HCT116 (cell line): ENCODE measurements at regions not wholly inside any gene's neighbourhood (a gene's known extent, or its start where the extent isn't known, plus 50 kb on each side); places are given as distances from the start of the nearest gene placed in this dataset.

Experiments used
- ATAC-seq: fragments of 200-7000 bp; cut with Tn5 transposase; 2 replicates; pipeline ENCODE4 v1.9.1; 2020; ENCODE audit warnings: mild to moderate bottlenecking, moderate library complexity
- BruUV-seq: library from RNA; stranded (reverse); fragments of 400-500 nt; replicated peaks from 2 replicates; lab custom pipeline; 2021; lab: Mats Ljungman, UMichigan
- CTCF ChIA-PET: fragments of 300-600 bp; sonication (Branson Sonifier 250); formaldehyde crosslinking; loops from one replicate; lab custom pipeline; 2021; ENCODE audit warnings: antibody characterized with exemption; lab: Charles Lee
- POLR2A ChIA-PET: fragments of 300-600, 350-600 bp; sonication (Branson Sonifier 250); formaldehyde crosslinking; loops from one replicate; lab custom pipeline; 2021; ENCODE audit warnings: antibody characterized with exemption; lab: Charles Lee
- RAD21 ChIA-PET, 2 experiments: fragments of 300-600 bp; sonication (Branson Sonifier 250); formaldehyde crosslinking; loops; one replicate each; lab custom pipeline; 2023; ENCODE audit warnings: low total read pairs in 2 of 2; ENCODE audit not compliant: uncharacterized antibody in 2 of 2, unreplicated experiment in 2 of 2, low non-redundant PET in 1 of 2; lab: Charles Lee
- DNase-seq: peaks from one replicate; pipeline ENCODE4 v3.0.0-alpha.2; 2010; ENCODE audit warnings: low read depth, low spot score
- H2AFZ ChIP-seq: fragments of 200-600 bp; shearing (Covaris generic), sonication (generic); 2 replicates; pipeline ENCODE4 v1.6.1; 2017; ENCODE audit warnings: low read depth, mixed run types, mixed read lengths, antibody characterized with exemption, low read length; ENCODE audit not compliant: poor library complexity, severe bottlenecking
- H3K27ac ChIP-seq: 2 replicates; pipeline ENCODE4 v1.5.1; 2012; ENCODE audit warnings: low read depth, low read length
- H3K27me3 ChIP-seq: fragments of 200-600 bp; sonication (generic); 2 replicates; pipeline ENCODE4 v1.6.1; 2016; ENCODE audit warnings: mixed run types, low read length, mixed read lengths; ENCODE audit not compliant: insufficient read depth
- H3K36me3 ChIP-seq, 2 experiments: fragments of 200-500 bp in 1 of 2; fragments of 200-600 bp in 1 of 2; sonication (Bioruptor generic) in 1 of 2; sonication (generic) in 1 of 2; 2 replicates each; pipeline versions ENCODE4 v1.5.1 to v1.6.1; 2014 to 2016; ENCODE audit warnings: low read length in 2 of 2, inconsistent platforms in 1 of 2, mixed read lengths in 1 of 2, mixed run types in 1 of 2; ENCODE audit not compliant: insufficient read depth in 2 of 2, control insufficient read depth in 1 of 2
- H3K4me1 ChIP-seq, 2 experiments: fragments of 200-600 bp in 1 of 2; sonication (generic) in 1 of 2; 2 replicates each; pipeline versions ENCODE4 v1.5.1 to v1.6.1; 2012 to 2017; ENCODE audit warnings: low read length in 2 of 2, inconsistent platforms in 1 of 2, mild to moderate bottlenecking in 1 of 2, mixed read lengths in 1 of 2, mixed run types in 1 of 2, moderate library complexity in 1 of 2; ENCODE audit not compliant: insufficient read depth in 2 of 2, control insufficient read depth in 1 of 2
- H3K4me2 ChIP-seq: fragments of 200-600 bp; sonication (generic); 2 replicates; pipeline ENCODE4 v1.6.1; 2017; ENCODE audit warnings: mixed run types, low read length, mixed read lengths
- H3K4me3 ChIP-seq, 2 experiments: fragments of 200-600 bp in 1 of 2; sonication (generic) in 1 of 2; replicated peaks in 1 of 2; 2 replicates each; pipeline ENCODE4 v1.5.1; 2011 to 2016; ENCODE audit warnings: low read length in 2 of 2, control low read depth in 1 of 2, low read depth in 1 of 2, mild to moderate bottlenecking in 1 of 2, mixed read lengths in 1 of 2, mixed run types in 1 of 2
- H3K79me2 ChIP-seq: fragments of 200-600 bp; sonication (generic); 2 replicates; pipeline ENCODE4 v1.6.1; 2017; ENCODE audit warnings: mild to moderate bottlenecking, mixed run types, low read length, moderate library complexity, mixed read lengths; ENCODE audit not compliant: insufficient read depth
- H3K9ac ChIP-seq: fragments of 200-600 bp; sonication (generic); 2 replicates; pipeline ENCODE4 v1.6.1; 2016; ENCODE audit warnings: low read length, mixed read lengths
- H3K9me2 ChIP-seq: fragments of 200-600 bp; sonication (generic), shearing (Covaris generic); 2 replicates; pipeline ENCODE4 v1.6.1; 2017; ENCODE audit warnings: mixed run types, mild to moderate bottlenecking, moderate library complexity; ENCODE audit not compliant: insufficient read depth
- H3K9me3 ChIP-seq, 2 experiments: fragments of 200-500 bp in 1 of 2; fragments of 200-600 bp in 1 of 2; sonication (Bioruptor generic) in 1 of 2; sonication (generic) in 1 of 2; 2 replicates each; pipeline ENCODE4 v1.6.1; 2014 to 2017; ENCODE audit warnings: low read length in 2 of 2, mixed read lengths in 2 of 2, inconsistent platforms in 1 of 2, low read depth in 1 of 2, mild to moderate bottlenecking in 1 of 2, mixed run types in 1 of 2, moderate library complexity in 1 of 2; ENCODE audit not compliant: control insufficient read depth in 1 of 2, insufficient read depth in 1 of 2
- H4K20me1 ChIP-seq: fragments of 200-600 bp; sonication (generic), shearing (Covaris generic); 2 replicates; pipeline ENCODE4 v1.6.1; 2017; ENCODE audit warnings: mixed run types, mild to moderate bottlenecking, moderate library complexity; ENCODE audit not compliant: insufficient read depth
- ATF3 ChIP-seq: IDR thresholded peaks from 2 replicates; pipeline ENCODE4 v1.6.1; 2012
- CEBPB ChIP-seq: IDR thresholded peaks from 2 replicates; pipeline ENCODE4 v1.6.1; 2012; ENCODE audit warnings: low read depth
- EGR1 ChIP-seq: IDR thresholded peaks from 2 replicates; pipeline ENCODE4 v1.6.1; 2012; ENCODE audit warnings: low read depth
- EZH2 ChIP-seq: fragments of 200-600 bp; sonication (generic); IDR thresholded peaks from 2 replicates; pipeline ENCODE4 v1.6.1; 2017; ENCODE audit warnings: antibody characterized with exemption, mixed run types
- EZH2phosphoT487 ChIP-seq: fragments of 200-600 bp; IDR thresholded peaks from 2 replicates; pipeline ENCODE4 v1.6.1; 2018; ENCODE audit warnings: antibody characterized with exemption, borderline replicate concordance
- FOSL1 ChIP-seq: IDR thresholded peaks from 2 replicates; pipeline ENCODE4 v1.6.1; 2012; ENCODE audit warnings: low read depth
- JUND ChIP-seq: IDR thresholded peaks from 2 replicates; pipeline ENCODE4 v1.6.1; 2012
- POLR2A ChIP-seq: IDR thresholded peaks from 2 replicates; pipeline ENCODE4 v1.7.0; 2011; ENCODE audit warnings: borderline replicate concordance; ENCODE audit not compliant: insufficient read depth, insufficient read length; ENCODE audit errors: extremely low read depth
- POLR2AphosphoS5 ChIP-seq: IDR thresholded peaks from 2 replicates; pipeline ENCODE4 v1.6.1; 2011; ENCODE audit warnings: mild to moderate bottlenecking, low read depth, low read length, moderate library complexity
- TCF7L2 ChIP-seq: IDR thresholded peaks from 2 replicates; pipeline ENCODE4 v1.7.0; 2011; ENCODE audit warnings: borderline replicate concordance, inconsistent platforms; ENCODE audit not compliant: insufficient read depth, insufficient read length; ENCODE audit errors: extremely low read depth
- YY1 ChIP-seq: IDR thresholded peaks from 2 replicates; pipeline ENCODE4 v1.6.1; 2011; ENCODE audit warnings: low read length, low read depth, moderate library complexity, mild to moderate bottlenecking; ENCODE audit not compliant: insufficient replicate concordance; ENCODE audit errors: extremely low read depth
- ZFX ChIP-seq: fragments of 450-650 bp; IDR thresholded peaks from 2 replicates; pipeline ENCODE4 v1.6.1; 2017
- ZNF274 ChIP-seq: fragments of 200-500 bp; sonication (Bioruptor generic); IDR thresholded peaks from 2 replicates; pipeline ENCODE4 v1.6.1; 2014; ENCODE audit warnings: mild to moderate bottlenecking, low read depth, low read length, inconsistent platforms
- intact Hi-C: fragments of 100-400 bp; cut with micrococcal nuclease; formaldehyde crosslinking; loops from 2 replicates; pipeline ENCODE4 v1.10.0; 2022
- TF ChIP-seq, protein P1 (sequence below), 3 experiments: fragments of 200-600 bp in 1 of 3; sonication (generic) in 1 of 3; IDR thresholded peaks in 2 of 3; conservative IDR thresholded peaks in 1 of 3; 2 replicates each; pipeline ENCODE4 v1.5.1; 2012 to 2017; ENCODE audit warnings: low read depth in 2 of 3, low read length in 2 of 3, antibody characterized with exemption in 1 of 3, borderline replicate concordance in 1 of 3, control low read depth in 1 of 3, mild to moderate bottlenecking in 1 of 3, mixed read lengths in 1 of 3, mixed run types in 1 of 3, moderate library complexity in 1 of 3; ENCODE audit not compliant: insufficient read depth in 1 of 3
- TF ChIP-seq, protein P2 (sequence below): IDR thresholded peaks from 2 replicates; pipeline ENCODE4 v1.6.1; 2011; ENCODE audit warnings: mild to moderate bottlenecking, low read length, moderate library complexity; ENCODE audit not compliant: insufficient replicate concordance; ENCODE audit errors: extremely low read depth

- RAD21 ChIA-PET = no interaction called here
- no peaks in the 10 kb centered on the region for H3K36me3 ChIP-seq
- no peak overlapping the region for H3K9ac ChIP-seq
- H3K27me3 ChIP-seq = no peaks in the 10 kb centered on the region; the same call in 1 of the 2 replicates
- BruUV-seq = no TSS peak
- H3K27ac ChIP-seq = no peak overlapping the region
- no peaks in the 10 kb centered on the region for H3K4me1 ChIP-seq
- no peak overlapping the region for H3K4me3 ChIP-seq
- H3K79me2 ChIP-seq = no peaks in the 10 kb centered on the region
- TF ChIP-seq JUND (no peak), ZFX (no peak), POLR2A (no peak), POLR2AphosphoS5 (no peak)
- TF ChIP-seq, all 23 proteins: peak for 0
- ChIA-PET CTCF (no interaction called here), POLR2A (no interaction called here)
- intact Hi-C loops = no loop called here
- no peak for DNase-seq
- H3K9me3 ChIP-seq = no peaks in the 10 kb centered on the region
- no peaks in the 10 kb centered on the region for H4K20me1 ChIP-seq
- H2AFZ ChIP-seq = no peak overlapping the region
- H3K9me2 ChIP-seq = no peaks in the 10 kb centered on the region
- ATAC-seq = no peak
- no peak overlapping the region for H3K4me2 ChIP-seq
These were observed 703.8 kb downstream of the DIAPH3 start for GRCh38 chr13:59459972-59460371.

DNA sequence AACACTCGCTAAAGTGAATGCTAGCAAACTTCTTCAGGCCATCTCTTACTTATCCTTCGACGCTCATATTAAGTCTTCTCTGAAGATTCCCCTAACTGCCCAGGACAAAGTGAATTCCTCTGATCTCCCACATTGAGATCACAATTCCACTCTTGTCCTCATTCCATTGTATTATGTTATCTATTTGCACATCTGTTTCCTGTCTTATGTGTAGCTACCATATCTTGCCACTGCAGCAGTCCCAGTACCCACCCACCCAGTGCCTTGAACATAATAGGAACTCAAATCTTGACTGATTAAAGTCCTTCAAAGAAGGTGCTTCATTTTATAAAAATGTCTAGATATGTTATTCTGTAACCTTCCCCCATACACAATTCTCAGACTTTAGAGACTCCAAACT is 702.3 kb downstream of the DIAPH3 start:
- H3K27ac ChIP-seq = no peak overlapping the region
- no peaks in the 10 kb centered on the region for H3K4me1 ChIP-seq
- CTCF ChIA-PET = no interaction called here
- DNase-seq (no peak), ATAC-seq (no peak)
- BruUV-seq = no TSS peak
- intact Hi-C loops = no loop called here
- no peaks in the 10 kb centered on the region for H3K36me3 ChIP-seq
- TF ChIP-seq ZFX (no peak), FOSL1 (no peak), ATF3 (no peak), ZNF274 (no peak), POLR2AphosphoS5 (no peak), CEBPB (no peak), YY1 (no peak), TCF7L2 (no peak), POLR2A (no peak), EZH2 (no peak), EGR1 (no peak), EZH2phosphoT487 (no peak)
- TF ChIP-seq, protein P1, sequence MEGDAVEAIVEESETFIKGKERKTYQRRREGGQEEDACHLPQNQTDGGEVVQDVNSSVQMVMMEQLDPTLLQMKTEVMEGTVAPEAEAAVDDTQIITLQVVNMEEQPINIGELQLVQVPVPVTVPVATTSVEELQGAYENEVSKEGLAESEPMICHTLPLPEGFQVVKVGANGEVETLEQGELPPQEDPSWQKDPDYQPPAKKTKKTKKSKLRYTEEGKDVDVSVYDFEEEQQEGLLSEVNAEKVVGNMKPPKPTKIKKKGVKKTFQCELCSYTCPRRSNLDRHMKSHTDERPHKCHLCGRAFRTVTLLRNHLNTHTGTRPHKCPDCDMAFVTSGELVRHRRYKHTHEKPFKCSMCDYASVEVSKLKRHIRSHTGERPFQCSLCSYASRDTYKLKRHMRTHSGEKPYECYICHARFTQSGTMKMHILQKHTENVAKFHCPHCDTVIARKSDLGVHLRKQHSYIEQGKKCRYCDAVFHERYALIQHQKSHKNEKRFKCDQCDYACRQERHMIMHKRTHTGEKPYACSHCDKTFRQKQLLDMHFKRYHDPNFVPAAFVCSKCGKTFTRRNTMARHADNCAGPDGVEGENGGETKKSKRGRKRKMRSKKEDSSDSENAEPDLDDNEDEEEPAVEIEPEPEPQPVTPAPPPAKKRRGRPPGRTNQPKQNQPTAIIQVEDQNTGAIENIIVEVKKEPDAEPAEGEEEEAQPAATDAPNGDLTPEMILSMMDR (IDR thresholded peaks at IDR 0.05 in 2 of 3, conservative IDR thresholded peaks at IDR 0.05 in 1 of 3; ENCODE audit: borderline replicate concordance in 1 of 3, insufficient read depth in 1 of 3, low read depth in 2 of 3, low read length in 2 of 3) = no peak
- TF ChIP-seq, protein P2, sequence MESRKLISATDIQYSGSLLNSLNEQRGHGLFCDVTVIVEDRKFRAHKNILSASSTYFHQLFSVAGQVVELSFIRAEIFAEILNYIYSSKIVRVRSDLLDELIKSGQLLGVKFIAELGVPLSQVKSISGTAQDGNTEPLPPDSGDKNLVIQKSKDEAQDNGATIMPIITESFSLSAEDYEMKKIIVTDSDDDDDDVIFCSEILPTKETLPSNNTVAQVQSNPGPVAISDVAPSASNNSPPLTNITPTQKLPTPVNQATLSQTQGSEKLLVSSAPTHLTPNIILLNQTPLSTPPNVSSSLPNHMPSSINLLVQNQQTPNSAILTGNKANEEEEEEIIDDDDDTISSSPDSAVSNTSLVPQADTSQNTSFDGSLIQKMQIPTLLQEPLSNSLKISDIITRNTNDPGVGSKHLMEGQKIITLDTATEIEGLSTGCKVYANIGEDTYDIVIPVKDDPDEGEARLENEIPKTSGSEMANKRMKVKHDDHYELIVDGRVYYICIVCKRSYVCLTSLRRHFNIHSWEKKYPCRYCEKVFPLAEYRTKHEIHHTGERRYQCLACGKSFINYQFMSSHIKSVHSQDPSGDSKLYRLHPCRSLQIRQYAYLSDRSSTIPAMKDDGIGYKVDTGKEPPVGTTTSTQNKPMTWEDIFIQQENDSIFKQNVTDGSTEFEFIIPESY = no peak
- H3K9ac ChIP-seq = no peak overlapping the region
- H3K9me3 ChIP-seq = no peaks in the 10 kb centered on the region
- RAD21 ChIA-PET = no interaction called here
- H3K79me2 ChIP-seq = no peaks in the 10 kb centered on the region
- H3K27me3 ChIP-seq = peaks cover 9% of the 10 kb centered on the region
- no peaks in the 10 kb centered on the region for H4K20me1 ChIP-seq
- no peak overlapping the region for H3K4me3 ChIP-seq
- H3K9me2 ChIP-seq = no peaks in the 10 kb centered on the region
- POLR2A ChIA-PET = no interaction called here
- no peak overlapping the region for H3K4me2 ChIP-seq
- no peak overlapping the region for H2AFZ ChIP-seq
